Upper lobe of left lung (tissue), 4 donors: ENCODE measurements at regions not wholly inside any gene's neighbourhood (a gene's known extent, or its start where the extent isn't known, plus 50 kb on each side); places are given as distances from the start of the nearest gene placed in this dataset.

Experiments used
- CTCF ChIP-seq, 6 experiments: fragments of 450-650 bp in 4 of 6; fragments of 200-600 bp in 2 of 6; sonication (generic) in 2 of 6; IDR thresholded peaks; one replicate each; pipeline ENCODE4 v1.5.1; 2016 to 2019; ENCODE audit warnings: antibody characterized with exemption in 6 of 6
- POLR2A ChIP-seq, 4 donors: fragments of 450-650 bp; IDR thresholded peaks; one replicate each; pipeline ENCODE4 v1.5.1; 2016 to 2017; ENCODE audit warnings: antibody characterized with exemption in 4 of 4, mild to moderate bottlenecking in 2 of 4
- POLR2AphosphoS5 ChIP-seq, 2 donors: sonication (generic); formaldehyde crosslinking; IDR thresholded peaks; one replicate each; pipeline ENCODE4 v1.5.1; 2017; ENCODE audit warnings: antibody characterized with exemption in 2 of 2

DNA sequence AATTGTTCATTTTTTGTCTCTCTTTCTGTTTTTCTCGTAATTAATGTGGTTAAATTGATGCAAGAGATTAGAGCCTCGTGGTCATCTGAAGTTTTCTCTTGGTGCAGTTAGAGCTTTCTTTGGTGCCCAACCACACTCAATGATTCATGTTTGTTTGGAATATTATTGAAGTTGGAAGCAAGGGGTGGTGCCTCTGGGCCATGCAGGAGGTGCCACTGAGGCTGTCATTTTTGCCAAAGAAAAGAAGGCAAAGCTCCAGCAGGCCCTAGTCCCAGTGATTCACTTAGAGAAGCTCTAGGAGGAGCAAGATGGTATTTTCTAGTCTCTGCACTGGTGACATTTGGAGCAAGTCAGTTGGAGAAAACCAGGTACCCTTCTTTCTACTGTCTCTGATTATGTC lies 144.5 kb upstream of the RALGAPA2 start:
- TF ChIP-seq CTCF (IDR thresholded peaks at IDR 0.05): no peak
- no peak for TF ChIP-seq POLR2A (IDR thresholded peaks at IDR 0.05)
- no peak for TF ChIP-seq POLR2AphosphoS5 (IDR thresholded peaks at IDR 0.05)
